ENCODE measurements at regions not wholly inside any gene's neighbourhood (a gene's known extent, or its start where the extent isn't known, plus 50 kb on each side); places are given as distances from the start of the nearest gene placed in this dataset.

- in situ Hi-C loops (cut with MboI; ENCODE audit: low sequenced_read_pairs): no loop called here
- intact Hi-C loops (cut with micrococcal nuclease): no loop called here
- Histone ChIP-seq H2AFZ (replicated peaks; ENCODE audit: low read length, poor library complexity) (no peak overlapping the region), H2AK5ac (ENCODE audit: low read depth, low read length) (no peak overlapping the region), H2BK5ac (ENCODE audit: low read depth, low read length, poor library complexity, severe bottlenecking) (no peak overlapping the region), H3K9me1 (ENCODE audit: insufficient read depth, low read length) (no peaks in the 10 kb centered on the region), H3K4me2 (ENCODE audit: low read depth, low read length) (no peak overlapping the region), H3K9me3 (ENCODE audit: control insufficient read depth, insufficient read depth, low read length) (peaks cover 46% of the 10 kb centered on the region), H3K23ac (ENCODE audit: low read depth, low read length) (no peak overlapping the region), H3K9ac (ENCODE audit: low read depth, low read length) (no peak overlapping the region), H2BK15ac (ENCODE audit: low read depth, low read length) (no peak overlapping the region), H3K56ac (ENCODE audit: extremely low read depth, insufficient read depth, low read length) (no peak overlapping the region), H2BK120ac (ENCODE audit: low read depth, low read length) (no peak overlapping the region), H4K8ac (ENCODE audit: low read depth in 2 of 2, low read length in 2 of 2) (no peak overlapping the region), H3K4ac (ENCODE audit: low read depth, low read length) (no peak overlapping the region), H4K5ac (ENCODE audit: low read depth, low read length) (no peak overlapping the region), H3K18ac (ENCODE audit: low read depth, low read length) (no peak overlapping the region), H3K14ac (replicated peaks; ENCODE audit: low read depth, low read length) (no peak overlapping the region), H4K20me1 (ENCODE audit: insufficient read depth, low read length) (no peaks in the 10 kb centered on the region), H2AK9ac (replicated peaks; ENCODE audit: low read depth, low read length, poor library complexity) (no peak overlapping the region), H3K36me3 (ENCODE audit: control insufficient read depth, insufficient read depth, low read length) (no peaks in the 10 kb centered on the region), H3K4me3 (ENCODE audit: insufficient read depth, low read depth, low read length) (no peak overlapping the region), H4K91ac (ENCODE audit: insufficient read depth, low read depth, low read length) (no peak overlapping the region), H3K79me1 (ENCODE audit: low read depth in 1 of 2, low read length in 2 of 2) (no peaks in the 10 kb centered on the region), H3K27ac (ENCODE audit: insufficient read depth, low read length) (no peak overlapping the region), H3K27me3 (ENCODE audit: control insufficient read depth, insufficient read depth, low read length) (no peaks in the 10 kb centered on the region), H2BK20ac (ENCODE audit: low read depth, low read length) (no peak overlapping the region), H3K4me1 (ENCODE audit: control insufficient read depth, insufficient read depth, low read length) (no peaks in the 10 kb centered on the region)
- TF ChIP-seq MAZ (IDR thresholded peaks at IDR 0.05; ENCODE audit: borderline replicate concordance, low read depth, low read length): no peak
- TF ChIP-seq RFX5 (IDR thresholded peaks at IDR 0.05; ENCODE audit: low read depth, low read length): no peak
- no peak for TF ChIP-seq RAD21 (IDR thresholded peaks at IDR 0.05; ENCODE audit: low read length)
- TF ChIP-seq RCOR1 (IDR thresholded peaks at IDR 0.05; ENCODE audit: insufficient replicate concordance, low read length): no peak
- TF ChIP-seq POLR2A (IDR thresholded peaks at IDR 0.05; ENCODE audit: low read depth, low read length): no peak
- TF ChIP-seq CTCF (conservative IDR thresholded peaks at IDR 0.05; ENCODE audit: low read depth, low read length): no peak
- TF ChIP-seq USF2 (IDR thresholded peaks at IDR 0.05; ENCODE audit: low read depth, low read length): no peak
- TF ChIP-seq SMC3 (IDR thresholded peaks at IDR 0.05; ENCODE audit: low read depth, low read length): no peak
- no peak for TF ChIP-seq NFE2L2 (IDR thresholded peaks at IDR 0.05; ENCODE audit: low read depth, low read length)
- ATAC-seq (ENCODE audit: low read depth): no peak
- CTCF ChIA-PET: no interaction called here
- dilution Hi-C loops (cut with HindIII; ENCODE audit: low sequenced_read_pairs, unreplicated experiment): no loop called here
- POLR2A ChIA-PET (ENCODE audit: unreplicated experiment): no interaction called here
- BruUV-seq (replicated peaks): no TSS peak
- 90% methylated on average over 7 of the region's 11 CpGs; no CpG with 5 or more reads in 1 of the 2 experiments for WGBS, 2 experiments (ENCODE audit: extremely low coverage in 2 of 2, insufficient read length in 1 of 2)
- no peak for DNase-seq
Measured at GRCh38 chr22:49582678-49583077, 245.0 kb downstream of the BRD1 start.

All from IMR-90 (cell line).